Cardiac fibroblast (primary cell): ENCODE measurements at regions not wholly inside any gene's neighbourhood (a gene's known extent, or its start where the extent isn't known, plus 50 kb on each side); places are given as distances from the start of the nearest gene placed in this dataset.

ENCODE experiments used
- DNase-seq, 2 donors: peaks; one replicate each; pipeline versions ENCODE4 v3.0.0 to v3.0.0-alpha.2; 2010; ENCODE audit warnings: low read depth in 2 of 2
- H3K4me3 ChIP-seq, 2 donors: replicated peaks in 1 of 2; 1 replicate in 1 of 2; 2 replicates in 1 of 2; pipeline ENCODE4 v1.5.1; 2011; ENCODE audit warnings: low read depth in 2 of 2, low read length in 2 of 2, mild to moderate bottlenecking in 2 of 2, moderate library complexity in 1 of 2
- CTCF ChIP-seq: IDR thresholded peaks from one replicate; pipeline ENCODE4 v1.5.1; 2011; ENCODE audit warnings: low read depth, mild to moderate bottlenecking, low read length, inconsistent platforms

GRCh38 chr7:16309129-16309528 is 112.2 kb downstream of the CRPPA start:
- H3K4me3 ChIP-seq: no peak overlapping the region
- no peak for TF ChIP-seq CTCF
- DNase-seq: no peak

- TF ChIP-seq CTCF: no peak
- H3K4me3 ChIP-seq: no peak overlapping the region
- DNase-seq: no peak
These were observed 120.0 kb downstream of the CRPPA start for GRCh38 chr7:16301291-16301690.

- no peak for TF ChIP-seq CTCF
- no peak for DNase-seq
- no peak overlapping the region for H3K4me3 ChIP-seq
These were observed 120.9 kb downstream of the CRPPA start for GRCh38 chr7:16300361-16300895.

GRCh38 chr7:16299853-16300252 is 121.5 kb downstream of the CRPPA start:
- TF ChIP-seq CTCF: no peak
- DNase-seq: no peak
- no peak overlapping the region for H3K4me3 ChIP-seq

GRCh38 chr7:16298221-16298620 is 123.1 kb downstream of the CRPPA start:
- no peak for TF ChIP-seq CTCF
- DNase-seq: no peak
- H3K4me3 ChIP-seq: no peak overlapping the region

- H3K4me3 ChIP-seq: no peak overlapping the region
- TF ChIP-seq CTCF: no peak
- no peak for DNase-seq
These were observed 125.8 kb downstream of the CRPPA start for GRCh38 chr7:16295558-16295957.
